ENCODE measurements at regions not wholly inside any gene's neighbourhood (a gene's known extent, or its start where the extent isn't known, plus 50 kb on each side); places are given as distances from the start of the nearest gene placed in this dataset.

DNA sequence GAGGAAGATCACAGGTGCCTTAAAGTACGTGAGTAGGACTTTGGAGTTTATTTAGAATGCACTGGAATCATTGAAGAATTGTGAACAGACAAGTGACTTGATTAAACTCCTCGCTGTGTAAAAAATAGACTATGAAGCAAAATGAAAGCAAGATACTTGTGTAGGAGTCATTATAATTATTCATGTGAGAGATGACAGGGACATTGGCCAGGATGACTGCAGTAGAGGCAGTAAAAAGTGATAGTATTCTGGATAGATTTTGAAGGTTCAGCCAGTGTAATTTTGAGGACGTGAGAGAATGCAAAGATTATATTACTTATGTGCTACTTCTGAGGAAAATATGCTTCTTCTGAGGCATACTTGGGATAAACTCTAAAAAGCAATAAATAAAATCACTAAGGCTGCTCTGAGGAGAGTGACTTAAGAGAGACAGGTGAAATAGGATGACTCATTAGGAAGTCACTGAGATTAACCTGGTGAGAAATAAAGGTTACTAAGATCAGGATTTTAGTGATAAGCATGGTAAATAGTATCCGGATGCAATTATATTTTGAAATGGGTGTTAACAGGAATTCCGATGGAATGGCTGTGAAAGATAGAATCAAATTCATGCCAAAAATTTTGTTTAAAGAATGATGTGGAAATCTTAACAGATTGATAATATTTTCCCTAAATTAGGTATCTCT lies 202.0 kb downstream of the CENPW start:
- TF ChIP-seq CTCF (IDR thresholded peaks at IDR 0.05; ENCODE audit: insufficient read depth, low read depth, low read length), result no peak
- DNase-seq (ENCODE audit: low read depth), result peak; percentile 22
- no peak overlapping the region for H3K4me3 ChIP-seq (ENCODE audit: low read depth, low read length)

GRCh38 chr6:126546541-126547120 lies 206.7 kb downstream of the CENPW start:
- DNase-seq (ENCODE audit: low read depth), result peak; percentile 36
- no peak overlapping the region for H3K4me3 ChIP-seq (ENCODE audit: low read depth, low read length)
- no peak for TF ChIP-seq CTCF (IDR thresholded peaks at IDR 0.05; ENCODE audit: insufficient read depth, low read depth, low read length)

GRCh38 chr6:126548300-126548699 lies 208.4 kb downstream of the CENPW start:
- peak; percentile 6 for DNase-seq (ENCODE audit: low read depth)
- H3K4me3 ChIP-seq (ENCODE audit: low read depth, low read length), result no peak overlapping the region
- TF ChIP-seq CTCF (IDR thresholded peaks at IDR 0.05; ENCODE audit: insufficient read depth, low read depth, low read length), result no peak

GRCh38 chr6:126550323-126550722 lies 210.4 kb downstream of the CENPW start:
- no peak for TF ChIP-seq CTCF (IDR thresholded peaks at IDR 0.05; ENCODE audit: insufficient read depth, low read depth, low read length)
- no peak overlapping the region for H3K4me3 ChIP-seq (ENCODE audit: low read depth, low read length)
- DNase-seq (ENCODE audit: low read depth), result no peak

DNA sequence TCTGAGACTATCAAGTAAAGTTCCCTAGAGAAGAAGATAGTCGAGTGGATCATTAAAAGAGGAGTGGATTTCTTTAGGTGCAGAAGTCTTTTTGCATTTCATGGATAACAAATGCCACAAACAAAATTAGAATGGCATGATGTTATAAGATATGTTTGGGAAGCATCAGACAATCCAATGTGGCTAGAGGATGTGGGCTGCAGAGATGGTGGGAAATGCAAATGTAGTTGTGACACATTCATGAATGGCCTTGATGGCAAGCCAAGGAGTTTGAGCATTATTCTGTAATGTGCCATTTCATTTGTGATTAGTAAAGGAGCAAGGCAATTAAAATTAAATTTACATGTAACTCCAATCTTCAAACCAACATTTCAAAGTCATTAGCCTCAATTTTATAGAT lies 211.9 kb downstream of the CENPW start:
- DNase-seq (ENCODE audit: low read depth), result no peak
- H3K4me3 ChIP-seq (ENCODE audit: low read depth, low read length), result no peak overlapping the region
- TF ChIP-seq CTCF (IDR thresholded peaks at IDR 0.05; ENCODE audit: insufficient read depth, low read depth, low read length), result no peak

DNA sequence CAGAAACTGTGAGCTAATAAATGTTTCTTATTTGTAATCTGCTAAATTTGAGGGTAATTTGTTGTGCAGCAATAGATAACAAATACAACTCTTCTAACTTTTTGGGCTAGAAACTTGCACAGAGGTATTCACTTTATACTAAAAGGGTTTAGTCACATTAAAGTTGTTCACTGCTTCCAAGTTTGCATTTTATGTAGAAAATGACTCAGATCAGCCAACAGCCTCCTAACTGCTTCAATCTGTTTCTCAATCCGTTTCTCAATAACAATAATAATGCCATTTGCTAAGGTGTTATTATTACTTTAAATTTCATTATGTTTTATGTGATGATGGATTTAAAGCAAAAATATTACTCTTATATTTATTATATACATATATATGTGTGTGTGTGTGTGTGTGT lies 213.9 kb downstream of the CENPW start:
- TF ChIP-seq CTCF (IDR thresholded peaks at IDR 0.05; ENCODE audit: insufficient read depth, low read depth, low read length), result no peak
- no peak overlapping the region for H3K4me3 ChIP-seq (ENCODE audit: low read depth, low read length)
- DNase-seq (ENCODE audit: low read depth), result no peak

- no peak for TF ChIP-seq CTCF (IDR thresholded peaks at IDR 0.05; ENCODE audit: insufficient read depth, low read depth, low read length)
- DNase-seq (ENCODE audit: low read depth), result no peak
- no peak overlapping the region for H3K4me3 ChIP-seq (ENCODE audit: low read depth, low read length)
Measured at GRCh38 chr6:126570507-126570906, 230.6 kb downstream of the CENPW start.
